GM23338 (cell line): ENCODE measurements at regions not wholly inside any gene's neighbourhood (a gene's known extent, or its start where the extent isn't known, plus 50 kb on each side); places are given as distances from the start of the nearest gene placed in this dataset.

Source experiments
- ATAC-seq: fragments of 200-7000 bp; cut with Tn5 transposase; 3 replicates; pipeline ENCODE4 v1.9.1; 2020
- DNase-seq: peaks from one replicate; pipeline ENCODE4 v3.0.0-alpha.2; 2015; ENCODE audit warnings: low spot score
- H2AFZ ChIP-seq: fragments of 200-600 bp; sonication (generic); 2 replicates; pipeline ENCODE4 v1.8.0; 2016; ENCODE audit warnings: antibody characterized with exemption, mild to moderate bottlenecking, moderate library complexity
- H3F3A ChIP-seq: fragments of 200-600 bp; sonication (generic); replicated peaks from 2 replicates; pipeline ENCODE4 v1.8.0; 2017; ENCODE audit warnings: antibody characterized with exemption, mixed run types, low read depth
- H3K27ac ChIP-seq: fragments of 200-600 bp; sonication (generic); 2 replicates; pipeline ENCODE4 v1.6.1; 2016; ENCODE audit warnings: low read depth
- H3K27me3 ChIP-seq: fragments of 200-600 bp; sonication (generic); 2 replicates; pipeline ENCODE4 v1.8.0; 2016; ENCODE audit warnings: mild to moderate bottlenecking, mixed run types, moderate library complexity; ENCODE audit not compliant: insufficient read depth
- H3K36me3 ChIP-seq: fragments of 200-600 bp; sonication (generic); 2 replicates; pipeline ENCODE4 v1.8.0; 2016; ENCODE audit warnings: mild to moderate bottlenecking; ENCODE audit not compliant: insufficient read depth
- H3K4me1 ChIP-seq: fragments of 200-600 bp; sonication (generic); 2 replicates; pipeline ENCODE4 v1.8.0; 2016; ENCODE audit warnings: mild to moderate bottlenecking, moderate library complexity; ENCODE audit not compliant: insufficient read depth
- H3K4me2 ChIP-seq: fragments of 200-600 bp; sonication (generic); 2 replicates; pipeline ENCODE4 v1.7.1; 2017; ENCODE audit warnings: mixed run types
- H3K4me3 ChIP-seq: fragments of 200-600 bp; sonication (generic); 2 replicates; pipeline ENCODE4 v1.6.1; 2016; ENCODE audit warnings: mixed run types
- H3K79me2 ChIP-seq: fragments of 200-600 bp; sonication (generic); replicated peaks from 2 replicates; pipeline ENCODE4 v1.8.0; 2017; ENCODE audit warnings: mild to moderate bottlenecking; ENCODE audit not compliant: insufficient read depth
- H3K9me2 ChIP-seq: fragments of 200-600 bp; sonication (generic); 2 replicates; pipeline ENCODE4 v1.8.0; 2017; ENCODE audit not compliant: insufficient read depth
- H4K20me1 ChIP-seq: fragments of 200-600 bp; sonication (generic); replicated peaks from 2 replicates; pipeline ENCODE4 v1.8.0; 2017; ENCODE audit warnings: mild to moderate bottlenecking; ENCODE audit not compliant: insufficient read depth
- H3K27ac Mint-ChIP-seq: 2 replicates; pipeline ENCODE4 v1.8.0; 2020; ENCODE audit warnings: inconsistent platforms, mild to moderate bottlenecking, moderate library complexity, mixed read lengths
- H3K27me3 Mint-ChIP-seq: 3 replicates; pipeline ENCODE4 v1.8.0; 2022; ENCODE audit warnings: low read depth, mild to moderate bottlenecking, moderate library complexity, mixed read lengths, inconsistent platforms; ENCODE audit not compliant: insufficient read depth, poor library complexity
- H3K36me3 Mint-ChIP-seq: 3 replicates; pipeline ENCODE4 v1.8.0; 2021; ENCODE audit warnings: low read depth, mild to moderate bottlenecking, inconsistent platforms, moderate library complexity, mixed read lengths
- H3K4me1 Mint-ChIP-seq: 3 replicates; pipeline ENCODE4 v1.8.0; 2020; ENCODE audit warnings: mild to moderate bottlenecking, inconsistent platforms, mixed read lengths
- H3K4me3 Mint-ChIP-seq: 3 replicates; pipeline ENCODE4 v1.8.0; 2021; ENCODE audit warnings: moderate library complexity, mild to moderate bottlenecking, inconsistent platforms, mixed read lengths
- H3K9me3 Mint-ChIP-seq: 3 replicates; pipeline ENCODE4 v1.8.0; 2020; ENCODE audit warnings: moderate library complexity, mild to moderate bottlenecking, inconsistent platforms, mixed read lengths
- CREB1 ChIP-seq: fragments of 250-450 bp; sonication (Bioruptor Pico); IDR thresholded peaks from 2 replicates; pipeline ENCODE4 v1.5.0; 2020; ENCODE audit warnings: low read depth, mild to moderate bottlenecking, moderate library complexity
- CTCF ChIP-seq, 2 experiments: fragments of 200-600 bp in 1 of 2; sonication (generic) in 1 of 2; conservative IDR thresholded peaks; 2 replicates each; pipeline versions ENCODE4 v1.5.1 to v1.6.1; 2016 to 2017; ENCODE audit warnings: antibody characterized with exemption in 2 of 2, low read depth in 2 of 2, mild to moderate bottlenecking in 2 of 2, moderate library complexity in 1 of 2
- ETS1 ChIP-seq: IDR thresholded peaks from 2 replicates; pipeline ENCODE4 v1.6.1; 2016; ENCODE audit warnings: antibody characterized with exemption
- EZH2 ChIP-seq: fragments of 200-600 bp; sonication (generic); IDR thresholded peaks from one replicate; pipeline ENCODE4 v1.8.0; 2017; ENCODE audit warnings: antibody characterized with exemption, mild to moderate bottlenecking, low read depth; ENCODE audit not compliant: unreplicated experiment
- JUNB ChIP-seq: IDR thresholded peaks from one replicate; pipeline ENCODE4 v1.6.1; 2016; ENCODE audit warnings: antibody characterized with exemption; ENCODE audit not compliant: unreplicated experiment
- NANOG ChIP-seq: IDR thresholded peaks from 2 replicates; pipeline ENCODE4 v1.6.1; 2016; ENCODE audit warnings: antibody characterized with exemption, borderline replicate concordance
- POLR2AphosphoS5 ChIP-seq: IDR thresholded peaks from 2 replicates; pipeline ENCODE4 v1.6.1; 2016; ENCODE audit warnings: antibody characterized with exemption, low read depth
- REST ChIP-seq: IDR thresholded peaks from one replicate; pipeline ENCODE4 v1.6.1; 2018; ENCODE audit warnings: antibody characterized with exemption; ENCODE audit not compliant: unreplicated experiment
- STAT1 ChIP-seq: IDR thresholded peaks from one replicate; pipeline ENCODE4 v1.6.1; 2016; ENCODE audit warnings: antibody characterized with exemption; ENCODE audit not compliant: unreplicated experiment
- ZNF114 ChIP-seq: fragments of 250-450 bp; sonication (Bioruptor Pico); IDR thresholded peaks from 2 replicates; pipeline ENCODE4 v1.5.0; 2020; ENCODE audit warnings: mild to moderate bottlenecking, moderate library complexity
- ZNF331 ChIP-seq: fragments of 250-450 bp; sonication (Bioruptor Pico); IDR thresholded peaks from 2 replicates; pipeline ENCODE4 v1.5.0; 2020; ENCODE audit warnings: low read depth, mild to moderate bottlenecking, moderate library complexity
- ZNF462 ChIP-seq: fragments of 250-450 bp; sonication (Bioruptor Pico); IDR thresholded peaks from 2 replicates; pipeline ENCODE4 v1.5.0; 2020; ENCODE audit warnings: mild to moderate bottlenecking, moderate library complexity

- Histone ChIP-seq H3K36me3 (no peaks in the 10 kb centered on the region), H4K20me1 (no peaks in the 10 kb centered on the region), H2AFZ (no peak overlapping the region), H3K4me1 (peaks cover 26% of the 10 kb centered on the region), H3K4me3 (no peak overlapping the region), H3K27ac (no peak overlapping the region), H3K4me2 (no peak overlapping the region), H3K79me2 (no peaks in the 10 kb centered on the region), H3F3A (no peaks in the 10 kb centered on the region), H3K9me2 (no peaks in the 10 kb centered on the region), H3K27me3 (no peaks in the 10 kb centered on the region)
- Mint-ChIP-seq H3K4me1 (peaks cover 25% of the 10 kb centered on the region), H3K27ac (no peak overlapping the region), H3K27me3 (no peaks in the 10 kb centered on the region), H3K9me3 (no peaks in the 10 kb centered on the region), H3K36me3 (no peaks in the 10 kb centered on the region), H3K4me3 (no peak overlapping the region)
- TF ChIP-seq ETS1, result no peak
- no peak for TF ChIP-seq ZNF114 (CRISPR knock-in tag)
- no peak for TF ChIP-seq CREB1
- no peak for TF ChIP-seq POLR2AphosphoS5
- TF ChIP-seq ZNF462 (CRISPR knock-in tag), result no peak
- TF ChIP-seq REST, result no peak
- TF ChIP-seq CTCF (conservative IDR thresholded peaks at IDR 0.05; ENCODE audit: low read depth in 2 of 2), result no peak
- TF ChIP-seq EZH2, result no peak
- TF ChIP-seq STAT1, result no peak
- no peak for TF ChIP-seq JUNB
- TF ChIP-seq NANOG, result no peak
- TF ChIP-seq ZNF331, result no peak
- DNase-seq, result no peak
- ATAC-seq, result no peak
These were observed 153.7 kb downstream of the IL20RB start for GRCh38 chr3:137111497-137111896.
